Chondrocyte (in vitro differentiated cells): ENCODE measurements at regions not wholly inside any gene's neighbourhood (a gene's known extent, or its start where the extent isn't known, plus 50 kb on each side); places are given as distances from the start of the nearest gene placed in this dataset.

ENCODE experiments used
- DNase-seq: peaks from one replicate; pipeline ENCODE4 v3.0.0; 2021; ENCODE audit warnings: mixed read lengths, low spot score
- H3K27ac Mint-ChIP-seq: one replicate; pipeline ENCODE4 v1.8.0; 2021; ENCODE audit warnings: mild to moderate bottlenecking, moderate library complexity, mixed read lengths; ENCODE audit not compliant: unreplicated experiment
- H3K27me3 Mint-ChIP-seq: 2 replicates; pipeline ENCODE4 v1.8.0; 2021; ENCODE audit warnings: low read depth, mixed read lengths
- H3K36me3 Mint-ChIP-seq: 2 replicates; pipeline ENCODE4 v1.8.0; 2021; ENCODE audit warnings: low read depth, mixed read lengths
- H3K4me1 Mint-ChIP-seq: 2 replicates; pipeline ENCODE4 v1.8.0; 2021; ENCODE audit warnings: low read depth, mild to moderate bottlenecking, mixed read lengths
- H3K4me3 Mint-ChIP-seq: one replicate; pipeline ENCODE4 v1.8.0; 2021; ENCODE audit warnings: mild to moderate bottlenecking, moderate library complexity, mixed read lengths; ENCODE audit not compliant: unreplicated experiment
- H3K9me3 Mint-ChIP-seq: 2 replicates; pipeline ENCODE4 v1.8.0; 2021; ENCODE audit warnings: low read depth, mixed read lengths
- CTCF ChIP-seq: fragments of 200-600 bp; sonication (generic); IDR thresholded peaks from 2 replicates; pipeline ENCODE4 v1.5.0; 2021; ENCODE audit warnings: antibody characterized with exemption, mild to moderate bottlenecking, moderate library complexity

GRCh38 chr15:85929786-85930185 is 135.1 kb upstream of the KLHL25 start:
- H3K9me3 Mint-ChIP-seq: no peaks in the 10 kb centered on the region
- no peaks in the 10 kb centered on the region for H3K36me3 Mint-ChIP-seq
- no peaks in the 10 kb centered on the region for H3K4me1 Mint-ChIP-seq
- no peak overlapping the region for H3K4me3 Mint-ChIP-seq
- DNase-seq: no peak
- H3K27me3 Mint-ChIP-seq: peaks cover 20% of the 10 kb centered on the region
- no peak for TF ChIP-seq CTCF
- H3K27ac Mint-ChIP-seq: no peak overlapping the region

GRCh38 chr15:85932391-85932790 is 137.7 kb upstream of the KLHL25 start:
- H3K9me3 Mint-ChIP-seq: no peaks in the 10 kb centered on the region
- no peak for TF ChIP-seq CTCF
- no peak overlapping the region for H3K4me3 Mint-ChIP-seq
- no peaks in the 10 kb centered on the region for H3K4me1 Mint-ChIP-seq
- no peak overlapping the region for H3K27ac Mint-ChIP-seq
- H3K27me3 Mint-ChIP-seq: peaks cover 21% of the 10 kb centered on the region
- DNase-seq: no peak
- H3K36me3 Mint-ChIP-seq: no peaks in the 10 kb centered on the region

- no peak overlapping the region for H3K4me3 Mint-ChIP-seq
- no peak for TF ChIP-seq CTCF
- DNase-seq: no peak
- no peak overlapping the region for H3K27ac Mint-ChIP-seq
- H3K9me3 Mint-ChIP-seq: no peaks in the 10 kb centered on the region
- peaks cover 18% of the 10 kb centered on the region for H3K27me3 Mint-ChIP-seq
- no peaks in the 10 kb centered on the region for H3K4me1 Mint-ChIP-seq
- no peaks in the 10 kb centered on the region for H3K36me3 Mint-ChIP-seq
Observed at GRCh38 chr15:85934691-85935090, 140.0 kb upstream of the KLHL25 start.

- no peak for TF ChIP-seq CTCF
- Mint-ChIP-seq H3K27ac (no peak overlapping the region), H3K36me3 (no peaks in the 10 kb centered on the region), H3K4me1 (no peaks in the 10 kb centered on the region), H3K27me3 (peaks cover 15% of the 10 kb centered on the region), H3K4me3 (no peak overlapping the region), H3K9me3 (no peaks in the 10 kb centered on the region)
- DNase-seq: no peak
Observed at GRCh38 chr15:85935182-85935581, 140.5 kb upstream of the KLHL25 start.

- DNase-seq: no peak
- Mint-ChIP-seq H3K4me3 (no peak overlapping the region), H3K27ac (no peak overlapping the region), H3K9me3 (no peaks in the 10 kb centered on the region), H3K4me1 (no peaks in the 10 kb centered on the region), H3K36me3 (no peaks in the 10 kb centered on the region), H3K27me3 (peaks cover 10% of the 10 kb centered on the region)
- TF ChIP-seq CTCF: no peak
Observed at GRCh38 chr15:85937661-85938060, 142.0 kb upstream of the AGBL1 start.
